GM19035 (cell line): ENCODE measurements at regions not wholly inside any gene's neighbourhood (a gene's known extent, or its start where the extent isn't known, plus 50 kb on each side); places are given as distances from the start of the nearest gene placed in this dataset.
"Not testable (repeated sequence)": the region's sequence is repeated elsewhere in the genome, so short reads cannot be mapped to it uniquely, and the experiment has no call there.

Experiments used
- ATAC-seq: cut with Tn5 transposase; IDR thresholded peaks from one replicate; pipeline ENCODE4 v1.9.1; 2021; ENCODE audit not compliant: unreplicated experiment

DNA sequence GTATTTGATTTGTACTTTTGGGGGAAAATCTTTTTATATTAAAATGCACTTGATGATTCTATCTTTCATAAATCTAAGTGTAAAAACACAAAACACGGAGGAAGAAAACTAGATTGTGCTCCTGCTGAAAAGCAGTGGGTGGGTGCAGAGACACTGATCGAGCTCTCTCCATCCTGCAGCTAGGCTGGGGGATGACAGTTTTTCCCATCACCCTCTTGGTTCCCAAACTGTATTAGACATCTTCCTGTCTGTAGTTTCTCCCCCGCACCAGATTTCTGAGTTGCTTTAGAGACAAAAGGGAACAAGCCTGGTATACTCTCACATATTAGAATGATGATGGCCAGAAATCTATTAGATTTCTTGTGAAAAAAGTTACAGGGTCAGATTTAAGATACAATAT, 99.6 kb downstream of the FAM114A2 start:
- no peak for ATAC-seq

- no peak for ATAC-seq
Observed at GRCh38 chr5:153938191-153938842, 100.4 kb downstream of the FAM114A2 start.

- ATAC-seq, result no peak
Observed at GRCh38 chr5:153937661-153938060, 101.0 kb downstream of the FAM114A2 start.

DNA sequence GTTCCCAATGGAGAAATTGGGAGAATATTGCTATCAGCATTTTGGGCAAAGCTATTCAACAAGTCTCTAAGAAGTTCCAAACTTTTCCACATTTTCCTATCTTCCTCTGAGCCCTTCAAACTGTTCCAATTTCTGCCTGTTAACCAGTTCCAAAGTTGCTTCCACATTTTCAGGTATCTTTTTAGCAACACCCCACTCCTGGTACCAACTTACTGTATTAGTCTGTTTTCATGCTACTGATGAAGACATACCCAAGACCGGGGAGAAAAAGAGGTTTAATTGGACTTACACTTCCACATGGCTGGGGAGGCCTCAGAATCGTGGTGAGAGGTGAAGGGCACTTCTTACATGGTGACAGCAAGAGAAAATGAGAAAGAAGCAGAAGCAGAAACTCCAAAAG, 103.6 kb downstream of the FAM114A2 start:
- not testable (repeated sequence) for ATAC-seq

DNA sequence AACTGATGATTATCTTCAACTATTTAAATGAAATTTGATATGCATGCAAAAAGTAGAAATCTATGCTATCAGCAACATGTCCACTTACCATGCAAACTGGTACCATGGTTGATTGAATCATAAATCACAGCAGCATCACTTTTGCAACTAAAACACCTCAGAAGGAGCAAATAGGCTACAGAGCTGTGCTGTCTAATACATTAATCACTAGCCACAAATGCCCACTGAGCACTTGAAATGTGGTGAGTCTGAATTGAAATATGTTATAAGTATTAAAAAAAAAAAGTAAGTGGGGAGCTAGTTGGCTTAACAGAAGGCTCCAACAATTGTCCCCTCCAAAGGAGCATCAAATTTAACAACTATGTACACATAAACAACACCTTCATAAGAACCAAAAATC, 112.5 kb downstream of the FAM114A2 start:
- no peak for ATAC-seq

DNA sequence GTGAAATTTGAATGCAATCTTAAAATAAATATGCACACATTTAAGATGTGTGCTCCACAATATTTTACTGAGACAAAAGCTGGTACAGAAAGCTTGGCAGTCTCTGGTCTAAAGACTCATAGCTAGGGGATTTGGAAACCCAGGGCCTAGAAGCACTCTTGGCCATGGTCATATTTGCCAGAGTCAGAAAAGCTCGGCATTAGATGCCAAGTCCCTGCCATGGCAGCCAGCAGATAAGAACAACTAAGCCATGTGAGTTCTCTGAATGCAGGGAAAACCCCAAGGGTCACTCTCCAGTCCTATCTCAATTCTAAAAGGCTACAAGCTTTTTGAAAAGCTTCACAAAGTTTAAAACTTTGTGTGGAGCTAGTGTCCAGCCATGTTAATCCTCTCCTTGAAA, 119.5 kb downstream of the FAM114A2 start:
- no peak for ATAC-seq

DNA sequence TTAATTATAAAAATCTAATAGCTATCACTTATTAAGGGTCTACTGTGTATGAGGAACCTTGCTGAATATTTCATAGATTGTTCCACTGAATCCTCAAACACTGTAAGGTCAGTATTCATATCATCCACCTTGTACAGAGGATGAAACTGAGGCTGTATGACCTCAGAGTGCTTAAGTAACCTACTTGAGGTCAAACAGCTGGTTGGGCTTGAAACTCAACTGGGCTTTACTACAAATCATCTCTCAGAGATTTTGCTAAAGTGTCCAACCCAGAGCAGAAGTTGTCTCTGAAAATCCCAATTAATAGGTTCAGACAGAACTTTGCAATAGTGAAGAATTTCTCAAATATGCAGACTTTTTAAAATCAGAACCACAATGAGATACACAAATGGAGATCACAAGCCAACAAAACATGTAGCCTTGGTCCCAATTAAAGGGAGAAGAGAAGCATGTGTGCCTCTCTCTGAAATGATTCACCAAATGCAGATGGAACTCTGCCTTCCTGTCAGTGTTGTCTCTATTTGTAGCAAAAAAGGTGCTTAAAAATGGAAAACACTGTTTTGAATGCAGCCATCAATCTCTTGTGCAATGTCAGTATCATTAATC, 131.4 kb downstream of the FAM114A2 start:
- no peak for ATAC-seq

GRCh38 chr5:153905219-153905618, 133.5 kb downstream of the FAM114A2 start:
- ATAC-seq, result no peak

DNA sequence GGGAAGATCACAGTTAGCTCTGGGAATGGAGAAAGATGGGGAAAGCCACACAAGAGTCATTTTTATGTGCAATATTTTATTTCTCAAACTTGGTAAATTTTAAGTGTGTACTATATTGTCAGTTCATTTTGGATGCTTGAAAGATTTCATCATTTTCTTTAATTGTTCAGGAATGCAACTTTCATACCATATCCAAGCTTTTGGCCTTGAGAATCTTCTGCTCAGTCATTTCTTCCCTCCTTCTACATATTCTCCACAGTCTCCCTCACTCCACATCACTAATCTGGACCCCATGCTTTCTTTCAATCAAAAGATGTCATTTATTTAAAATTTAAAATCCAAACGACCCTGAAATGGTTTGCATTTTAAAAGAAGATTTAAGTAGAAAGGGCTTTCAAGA, 135.4 kb downstream of the FAM114A2 start:
- no peak for ATAC-seq

- no peak for ATAC-seq
Observed at GRCh38 chr5:153902016-153902415, 136.7 kb downstream of the FAM114A2 start.

DNA sequence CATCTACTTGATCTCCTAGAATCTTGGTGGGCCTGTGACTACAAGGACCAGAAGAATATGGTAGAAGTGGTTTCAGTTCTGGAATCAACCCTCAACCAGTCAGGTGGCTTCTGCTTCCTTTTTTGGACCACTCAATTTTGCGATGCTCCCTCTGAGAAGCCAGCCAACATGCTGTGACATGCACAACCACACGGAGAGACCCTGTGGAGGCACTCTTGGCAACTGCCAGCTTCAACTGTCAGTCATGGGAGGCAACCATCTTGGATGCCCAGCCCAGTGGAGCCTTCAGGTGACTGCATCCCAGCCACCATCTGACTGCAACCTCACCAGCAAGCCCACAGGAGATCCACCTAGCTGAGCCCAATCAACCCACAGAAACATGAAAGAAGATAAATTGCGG, 137.3 kb downstream of the FAM114A2 start:
- ATAC-seq, result no peak

- no peak for ATAC-seq
Observed at GRCh38 chr5:153900703-153901395, 137.9 kb downstream of the FAM114A2 start.

DNA sequence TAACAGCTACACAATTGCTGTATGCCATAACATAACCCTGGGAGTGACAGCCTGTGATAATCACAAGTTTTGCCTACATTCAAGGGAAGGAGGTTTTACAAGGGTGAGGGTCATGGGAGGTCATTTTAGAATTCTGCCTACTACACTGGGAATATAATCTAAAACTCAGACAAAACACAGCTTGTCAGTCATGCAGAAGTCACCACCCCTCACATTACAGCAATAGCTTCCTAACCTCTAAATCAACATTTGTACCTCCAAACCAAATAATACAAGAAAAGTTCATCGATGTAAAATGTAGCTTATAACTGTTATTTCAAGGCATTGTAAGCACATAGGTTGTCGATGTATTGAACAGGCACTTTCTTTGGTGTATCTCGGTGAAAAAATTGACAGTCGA, 139.0 kb downstream of the FAM114A2 start:
- no peak for ATAC-seq

GRCh38 chr5:153896701-153897100, 142.0 kb downstream of the FAM114A2 start:
- peak; percentile 87 for ATAC-seq

DNA sequence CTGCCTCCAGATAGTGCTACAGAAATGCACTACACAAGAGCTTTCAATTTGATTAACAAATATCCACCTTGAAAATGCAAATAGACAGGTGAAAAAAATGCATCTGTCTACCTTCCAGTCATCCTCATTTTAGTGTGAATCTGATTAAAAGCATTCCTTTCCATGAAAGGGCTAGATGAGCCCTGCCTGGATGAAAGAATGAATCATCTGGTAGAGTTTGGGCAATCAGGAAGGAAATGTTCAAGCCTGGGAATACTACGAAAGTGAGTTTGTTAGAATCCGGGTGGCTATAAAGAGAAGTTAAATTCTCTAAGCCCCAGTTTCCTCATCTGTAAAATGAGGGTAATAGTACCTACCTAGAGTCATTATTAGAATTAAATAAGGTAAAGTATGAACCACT, 142.6 kb downstream of the FAM114A2 start:
- no peak for ATAC-seq

GRCh38 chr5:153895266-153895665, 143.4 kb downstream of the FAM114A2 start:
- no peak for ATAC-seq

DNA sequence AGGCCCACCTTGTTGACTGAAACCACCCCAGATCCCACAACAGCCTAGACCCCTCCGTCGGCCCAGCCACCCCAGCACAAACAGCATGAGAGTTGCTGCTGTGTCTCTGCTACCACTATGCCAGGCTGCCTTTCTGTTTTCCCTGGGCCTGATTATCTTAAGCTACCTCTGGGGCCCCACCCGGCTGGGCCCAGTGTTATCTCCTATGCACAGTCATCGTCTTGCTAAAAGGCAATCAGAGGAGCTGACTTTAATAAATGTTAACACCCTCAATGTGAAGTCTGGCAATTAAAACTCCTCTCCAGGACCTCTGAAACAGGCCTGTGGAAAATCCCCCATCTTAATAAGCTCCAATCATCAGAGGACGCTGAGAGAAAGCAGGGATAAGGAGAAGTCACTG, 144.9 kb downstream of the FAM114A2 start:
- ATAC-seq, result no peak

- no peak for ATAC-seq
Observed at GRCh38 chr5:153891394-153891793, 147.3 kb downstream of the FAM114A2 start.

DNA sequence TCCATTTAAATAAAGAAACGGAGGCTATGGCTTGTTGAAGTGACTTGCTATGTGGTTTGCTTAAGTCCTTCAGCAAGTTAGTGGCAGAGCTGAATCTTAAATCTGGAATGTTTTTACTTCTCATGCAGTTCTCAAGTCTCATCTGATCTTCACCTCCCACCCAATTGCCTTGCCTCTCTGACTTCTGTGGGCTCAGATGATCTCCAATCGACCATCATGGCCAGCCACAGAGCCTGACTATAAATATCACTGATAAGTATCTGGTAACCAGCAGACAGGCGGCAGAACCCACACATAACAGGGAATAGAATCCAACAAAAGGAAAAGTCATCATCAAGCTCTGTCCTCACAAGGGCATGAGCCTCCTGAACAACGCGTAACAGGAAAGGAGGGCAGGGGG, 149.9 kb downstream of the FAM114A2 start:
- ATAC-seq, result no peak

DNA sequence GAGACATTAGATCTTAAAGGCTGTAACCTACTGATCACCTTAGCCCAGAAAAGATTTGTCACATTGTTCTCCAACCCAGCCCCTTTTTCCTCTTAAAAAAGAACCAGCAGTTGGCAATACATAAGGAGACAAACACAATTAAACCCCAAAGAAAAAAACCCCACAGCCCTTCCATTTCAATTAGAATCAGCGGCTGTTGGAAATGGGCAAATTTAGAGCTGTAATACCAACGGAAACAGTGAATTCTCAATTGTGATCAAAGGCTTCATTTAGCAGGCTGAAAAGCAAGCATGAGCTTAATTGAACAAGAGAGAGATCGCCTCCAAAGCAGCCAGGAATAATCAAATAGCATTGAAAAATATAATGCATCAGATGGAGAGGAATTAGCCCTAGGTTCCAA, 153.6 kb downstream of the FAM114A2 start:
- no peak for ATAC-seq

- ATAC-seq, result no peak
Observed at GRCh38 chr5:153884612-153884957, 154.1 kb downstream of the FAM114A2 start.

GRCh38 chr5:153883854-153884611, 154.7 kb downstream of the FAM114A2 start:
- no peak for ATAC-seq
